ENCODE measurements at regions not wholly inside any gene's neighbourhood (a gene's known extent, or its start where the extent isn't known, plus 50 kb on each side); places are given as distances from the start of the nearest gene placed in this dataset.

GRCh38 chr2:39550701-39551285, 113.7 kb upstream of the MAP4K3 start:
- TF ChIP-seq GATA2 (IDR thresholded peaks at IDR 0.05; ENCODE audit: low read depth, low read length) (no peak), GATA3 (IDR thresholded peaks at IDR 0.05; ENCODE audit: low read depth, low read length) (no peak)
